Lower leg skin (tissue), 4 donors: ENCODE measurements at regions not wholly inside any gene's neighbourhood (a gene's known extent, or its start where the extent isn't known, plus 50 kb on each side); places are given as distances from the start of the nearest gene placed in this dataset.

Source experiments
- DNase-seq, 2 donors: peaks; one replicate each; pipeline ENCODE4 v3.0.0-alpha.2; 2019; ENCODE audit warnings: low spot score in 2 of 2
- H3K4me3 ChIP-seq: fragments of 200-600 bp; sonication (generic); 2 replicates; pipeline ENCODE4 v1.5.1; 2017; ENCODE audit warnings: mild to moderate bottlenecking, low read depth; ENCODE audit not compliant: poor library complexity, severe bottlenecking
- CTCF ChIP-seq, 3 donors: fragments of 450-650 bp; IDR thresholded peaks; one replicate each; pipeline ENCODE4 v1.5.1; 2016; ENCODE audit warnings: antibody characterized with exemption in 3 of 3, mild to moderate bottlenecking in 3 of 3, moderate library complexity in 2 of 3
- POLR2A ChIP-seq, 2 donors: fragments of 450-650 bp; IDR thresholded peaks; one replicate each; pipeline ENCODE4 v1.6.1; 2016 to 2017; ENCODE audit warnings: antibody characterized with exemption in 2 of 2, mild to moderate bottlenecking in 1 of 2, moderate library complexity in 1 of 2
- WGBS, 2 donors: methylation state at CpG; one replicate each; pipeline ENCODE4 v1.1.5; 2018; 5-methylcytosine and 5-hydroxymethylcytosine counted together
- intact Hi-C: fragments of 100-400 bp; cut with DNase I; formaldehyde crosslinking; loops from one replicate; pipeline ENCODE4 v1.15.0; 2023; ENCODE audit warnings: low total_unique reads

GRCh38 chr6:82066196-82066595, 181.3 kb downstream of the IBTK start:
- intact Hi-C loops, result no loop called here
- no peak for DNase-seq
- TF ChIP-seq POLR2A (IDR thresholded peaks at IDR 0.05) (no peak), CTCF (IDR thresholded peaks at IDR 0.05) (no peak)
- H3K4me3 ChIP-seq, result no peak overlapping the region

GRCh38 chr6:82063574-82063973, 184.0 kb downstream of the IBTK start:
- no peak for TF ChIP-seq POLR2A (IDR thresholded peaks at IDR 0.05)
- TF ChIP-seq CTCF (IDR thresholded peaks at IDR 0.05), result no peak
- no peak overlapping the region for H3K4me3 ChIP-seq
- intact Hi-C loops, result no loop called here
- DNase-seq, result no peak
- WGBS, 2 donors, result 76 to 78% methylated on average over 3 of the region's 3 CpGs

DNA sequence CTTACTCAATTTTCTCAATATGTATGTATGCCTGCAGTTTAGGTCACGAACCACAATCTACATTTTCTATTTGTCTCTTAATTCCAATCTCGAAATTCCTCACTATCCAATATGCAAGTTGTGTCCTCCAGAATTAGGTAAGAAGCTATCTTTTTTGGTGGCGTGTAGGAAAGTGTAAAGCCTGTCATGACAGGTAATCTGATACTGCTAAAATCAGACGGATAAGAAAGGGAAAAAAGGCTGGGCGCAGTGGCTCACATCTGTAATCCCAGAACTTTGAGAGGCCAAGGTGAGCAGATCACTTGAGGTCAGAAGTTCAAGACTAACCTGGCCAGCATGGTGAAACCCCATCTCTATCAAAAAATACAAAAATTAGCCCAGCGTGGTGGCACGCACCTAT, 185.3 kb downstream of the IBTK start:
- TF ChIP-seq CTCF (IDR thresholded peaks at IDR 0.05), result no peak
- no peak for TF ChIP-seq POLR2A (IDR thresholded peaks at IDR 0.05)
- DNase-seq, result no peak
- 76 to 80% methylated on average over 7 of the region's 7 CpGs for WGBS, 2 donors
- no peak overlapping the region for H3K4me3 ChIP-seq
- intact Hi-C loops, result no loop called here

- intact Hi-C loops, result no loop called here
- TF ChIP-seq POLR2A (IDR thresholded peaks at IDR 0.05), result no peak
- TF ChIP-seq CTCF (IDR thresholded peaks at IDR 0.05), result no peak
- no peak for DNase-seq
- 40 to 46% methylated on average over 5 of the region's 5 CpGs for WGBS, 2 donors
- H3K4me3 ChIP-seq, result no peak overlapping the region
Observed at GRCh38 chr6:82057846-82058554, 189.5 kb downstream of the IBTK start.

- intact Hi-C loops, result no loop called here
- no peak overlapping the region for H3K4me3 ChIP-seq
- 64 to 93% methylated on average over 1 of the region's 1 CpG for WGBS, 2 donors
- TF ChIP-seq POLR2A (IDR thresholded peaks at IDR 0.05), result no peak
- TF ChIP-seq CTCF (IDR thresholded peaks at IDR 0.05), result no peak
- DNase-seq, result no peak
Observed at GRCh38 chr6:82056567-82056966, 191.0 kb downstream of the IBTK start.
